GM23248 (cell line): ENCODE measurements at regions not wholly inside any gene's neighbourhood (a gene's known extent, or its start where the extent isn't known, plus 50 kb on each side); places are given as distances from the start of the nearest gene placed in this dataset.
A peak's percentile ranks its signal among the peaks of the same experiment; 100 is the strongest.

Experiments
- DNase-seq: peaks from one replicate; pipeline ENCODE4 v3.0.0-alpha.2; 2015
- H2AFZ ChIP-seq: fragments of 200-600 bp; sonication (generic); 2 replicates; pipeline ENCODE4 v1.6.1; 2016; ENCODE audit warnings: antibody characterized with exemption
- H3F3A ChIP-seq: fragments of 200-600 bp; sonication (generic); 2 replicates; pipeline ENCODE4 v1.6.1; 2016; ENCODE audit warnings: mild to moderate bottlenecking, antibody characterized with exemption, mixed run types; ENCODE audit not compliant: insufficient read depth
- H3K27ac ChIP-seq: fragments of 200-600 bp; sonication (generic); 2 replicates; pipeline ENCODE4 v1.5.1; 2016; ENCODE audit warnings: mild to moderate bottlenecking
- H3K27me3 ChIP-seq: fragments of 200-600 bp; sonication (generic); replicated peaks from 2 replicates; pipeline ENCODE4 v1.6.1; 2016; ENCODE audit warnings: mild to moderate bottlenecking; ENCODE audit not compliant: insufficient read depth
- H3K36me3 ChIP-seq: fragments of 200-600 bp; sonication (generic); 2 replicates; pipeline ENCODE4 v1.6.1; 2016; ENCODE audit warnings: low read depth, mild to moderate bottlenecking
- H3K4me1 ChIP-seq: fragments of 200-600 bp; sonication (generic); 2 replicates; pipeline ENCODE4 v1.6.1; 2016; ENCODE audit warnings: mild to moderate bottlenecking; ENCODE audit not compliant: insufficient read depth
- H3K4me2 ChIP-seq: fragments of 200-600 bp; sonication (generic); one replicate; pipeline ENCODE4 v1.6.1; 2016; ENCODE audit warnings: mild to moderate bottlenecking; ENCODE audit not compliant: unreplicated experiment
- H3K4me3 ChIP-seq: fragments of 200-600 bp; sonication (generic); 2 replicates; pipeline ENCODE4 v1.5.1; 2016; ENCODE audit warnings: mild to moderate bottlenecking
- H3K79me2 ChIP-seq: fragments of 200-600 bp; sonication (generic); 2 replicates; pipeline ENCODE4 v1.6.1; 2016; ENCODE audit warnings: mild to moderate bottlenecking; ENCODE audit not compliant: insufficient read depth
- H3K9ac ChIP-seq: fragments of 200-600 bp; sonication (generic); 2 replicates; pipeline ENCODE4 v1.6.1; 2016; ENCODE audit warnings: mild to moderate bottlenecking
- H3K9me2 ChIP-seq: fragments of 200-600 bp; sonication (generic); 2 replicates; pipeline ENCODE4 v1.6.1; 2016; ENCODE audit warnings: mixed run types, mild to moderate bottlenecking, moderate library complexity; ENCODE audit not compliant: insufficient read depth
- H3K9me3 ChIP-seq: fragments of 200-600 bp; sonication (generic); one replicate; pipeline ENCODE4 v1.6.1; 2017; ENCODE audit warnings: low read depth
- H4K20me1 ChIP-seq: fragments of 200-600 bp; sonication (generic); 2 replicates; pipeline ENCODE4 v1.6.0; 2016; ENCODE audit not compliant: insufficient read depth
- EZH2 ChIP-seq: fragments of 200-600 bp; sonication (generic); IDR thresholded peaks from 2 replicates; pipeline ENCODE4 v1.6.1; 2018; ENCODE audit warnings: antibody characterized with exemption, mild to moderate bottlenecking; ENCODE audit not compliant: insufficient read depth, poor library complexity, severe bottlenecking
- EZH2phosphoT487 ChIP-seq: fragments of 200-600 bp; sonication (generic); IDR thresholded peaks from 2 replicates; pipeline ENCODE4 v1.6.1; 2018; ENCODE audit warnings: antibody characterized with exemption, moderate library complexity, mild to moderate bottlenecking, low read depth; ENCODE audit not compliant: insufficient read depth
- WGBS, 2 experiments: methylation state at CpG; one replicate each; pipeline ENCODE4 v1.1.6; 2015 to 2017; ENCODE audit warnings: low lambda C conversion rate in 2 of 2, low coverage in 1 of 2; ENCODE audit errors: missing lambda C conversion rate in 2 of 2; 5-methylcytosine and 5-hydroxymethylcytosine counted together
- in situ Hi-C: fragments of 300-500 bp; cut with MboI; formaldehyde crosslinking; loops from 2 replicates; pipeline ENCODE4 v1.15.0; 2020

DNA sequence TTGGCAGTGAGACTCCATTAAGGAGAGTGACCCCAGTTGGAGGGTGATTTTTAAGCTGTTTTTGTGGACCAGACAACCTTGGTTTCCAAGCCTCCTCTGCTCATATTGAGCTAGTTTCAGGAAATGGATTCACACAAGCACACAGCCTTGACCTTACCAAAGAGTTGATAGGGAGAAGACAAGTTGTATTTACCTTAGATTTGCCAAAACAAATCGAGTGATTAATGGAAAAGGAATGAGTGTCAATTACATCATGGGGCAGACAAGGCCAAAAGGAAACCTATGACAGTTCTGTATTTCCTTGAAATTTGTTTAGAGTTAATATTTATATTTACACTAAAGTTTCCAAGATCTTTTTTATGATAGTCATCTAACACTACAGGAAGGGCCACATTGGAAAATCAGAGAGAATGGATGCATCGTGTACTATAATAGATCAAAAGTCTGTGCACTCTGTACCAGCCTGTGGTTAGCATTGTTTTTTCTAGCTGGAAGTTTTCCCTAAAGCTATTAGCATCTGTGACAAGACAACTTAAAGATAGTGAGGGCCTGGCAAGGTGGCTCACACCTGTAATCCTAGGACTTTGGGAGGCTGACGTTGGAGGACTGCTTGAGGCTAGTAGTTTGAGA, 86.0 kb upstream of the FER start:
- no peak overlapping the region for H3K4me3 ChIP-seq
- in situ Hi-C loops: no loop called here
- H3K9me3 ChIP-seq: no peaks in the 10 kb centered on the region
- H3F3A ChIP-seq: peaks cover 1% of the 10 kb centered on the region; the same call in 1 of the 2 replicates
- H3K27me3 ChIP-seq: no peaks in the 10 kb centered on the region; the same call in 1 of the 2 replicates
- H4K20me1 ChIP-seq: no peaks in the 10 kb centered on the region
- H3K27ac ChIP-seq: no peak overlapping the region
- TF ChIP-seq EZH2: no peak
- TF ChIP-seq EZH2phosphoT487: no peak
- H2AFZ ChIP-seq: no peak overlapping the region
- H3K79me2 ChIP-seq: no peaks in the 10 kb centered on the region
- no peak overlapping the region for H3K9ac ChIP-seq
- H3K9me2 ChIP-seq: no peaks in the 10 kb centered on the region
- DNase-seq: peak; percentile 24
- 76% methylated on average over 3 of the region's 3 CpGs for WGBS, 2 experiments
- H3K4me2 ChIP-seq: no peak overlapping the region
- H3K36me3 ChIP-seq: no peaks in the 10 kb centered on the region
- peaks cover 5% of the 10 kb centered on the region for H3K4me1 ChIP-seq

DNA sequence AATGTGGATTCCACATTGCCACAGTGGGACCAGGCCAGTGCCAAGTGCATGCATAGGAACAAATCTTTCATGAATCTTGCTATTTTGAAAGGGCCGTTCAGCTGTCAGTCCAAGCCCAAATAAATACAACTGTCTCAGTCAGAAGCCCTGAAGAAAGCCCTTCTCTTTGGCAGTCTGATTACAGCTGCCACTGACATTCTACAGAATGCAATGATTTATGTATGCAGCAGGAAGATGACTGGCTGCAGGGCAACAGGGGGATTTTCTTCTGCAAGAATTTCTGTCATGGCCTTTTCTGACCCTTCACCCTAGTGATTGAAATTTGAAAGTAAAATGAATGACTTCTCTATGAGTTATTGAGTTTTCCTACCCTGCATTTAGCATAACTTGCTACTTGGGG, 86.7 kb upstream of the FER start:
- no peak for TF ChIP-seq EZH2phosphoT487
- no peak for TF ChIP-seq EZH2
- H3K27ac ChIP-seq: no peak overlapping the region
- H3K79me2 ChIP-seq: no peaks in the 10 kb centered on the region
- H4K20me1 ChIP-seq: no peaks in the 10 kb centered on the region
- in situ Hi-C loops: no loop called here
- H3K4me1 ChIP-seq: peaks cover 11% of the 10 kb centered on the region
- no peaks in the 10 kb centered on the region for H3K9me3 ChIP-seq
- 61 to 62% methylated on average over 1 of the region's 1 CpG for WGBS, 2 experiments
- no peaks in the 10 kb centered on the region for H3K9me2 ChIP-seq
- H3K9ac ChIP-seq: no peak overlapping the region
- H3K4me3 ChIP-seq: no peak overlapping the region
- H3F3A ChIP-seq: peaks cover 7% of the 10 kb centered on the region; the same call in 1 of the 2 replicates
- no peak overlapping the region for H2AFZ ChIP-seq
- H3K27me3 ChIP-seq: no peaks in the 10 kb centered on the region; the same call in 1 of the 2 replicates
- no peak for DNase-seq
- H3K36me3 ChIP-seq: no peaks in the 10 kb centered on the region
- H3K4me2 ChIP-seq: no peak overlapping the region

DNA sequence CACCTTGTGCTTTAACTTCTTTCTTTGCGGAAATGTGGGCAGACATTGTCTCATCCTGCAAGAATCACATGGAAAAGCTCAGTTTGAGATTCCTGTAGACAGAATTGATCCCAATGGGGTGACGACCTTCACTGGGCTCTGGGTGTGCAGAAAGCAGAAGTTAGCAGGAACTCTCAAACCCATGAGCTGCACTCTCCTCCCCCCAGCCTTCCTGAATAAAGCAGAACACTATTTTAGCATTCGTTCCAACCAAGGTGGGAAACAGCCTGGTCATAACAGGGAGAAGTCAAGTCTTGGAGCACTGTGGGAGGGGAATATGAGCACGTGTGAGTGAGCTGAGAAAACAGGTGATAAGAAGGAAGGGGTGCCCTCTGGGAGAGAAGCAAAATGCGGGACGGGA, 87.4 kb upstream of the FER start:
- Histone ChIP-seq H3K79me2 (no peaks in the 10 kb centered on the region), H3K9ac (no peak overlapping the region), H3K9me3 (no peaks in the 10 kb centered on the region), H3F3A (peaks cover 7% of the 10 kb centered on the region; the same call in 1 of the 2 replicates), H3K27me3 (no peaks in the 10 kb centered on the region; the same call in 1 of the 2 replicates), H3K4me2 (no peak overlapping the region), H3K9me2 (no peaks in the 10 kb centered on the region), H3K4me3 (no peak overlapping the region), H2AFZ (no peak overlapping the region), H3K4me1 (peaks cover 17% of the 10 kb centered on the region), H4K20me1 (no peaks in the 10 kb centered on the region), H3K27ac (no peak overlapping the region), H3K36me3 (no peaks in the 10 kb centered on the region)
- TF ChIP-seq EZH2 (no peak), EZH2phosphoT487 (no peak)
- in situ Hi-C loops: no loop called here
- 80 to 82% methylated on average over 4 to 6 of the region's 6 CpGs for WGBS, 2 experiments
- DNase-seq: no peak

DNA sequence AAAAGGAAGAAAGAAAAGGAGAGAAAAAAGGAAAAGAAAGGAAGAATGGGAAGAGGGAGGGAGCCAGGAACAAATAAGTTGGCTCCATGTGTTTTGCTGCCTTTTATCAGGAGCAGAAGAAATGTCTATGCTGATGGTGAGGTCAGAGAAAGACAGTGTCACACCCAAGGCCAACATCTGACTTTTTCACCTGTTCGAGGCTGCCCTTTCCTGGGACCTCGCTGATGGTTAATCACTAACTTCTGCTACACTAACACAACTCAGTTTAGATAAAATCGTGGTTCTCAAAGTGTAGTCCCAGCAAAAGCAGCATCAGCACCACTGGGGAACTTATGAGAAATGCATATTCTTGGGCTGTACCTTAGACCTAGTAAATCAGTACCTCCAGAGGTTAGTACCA, 88.2 kb upstream of the FER start:
- peaks cover 7% of the 10 kb centered on the region; the same call in 1 of the 2 replicates for H3F3A ChIP-seq
- no peaks in the 10 kb centered on the region for H3K36me3 ChIP-seq
- H3K27me3 ChIP-seq: no peaks in the 10 kb centered on the region; the same call in 1 of the 2 replicates
- H4K20me1 ChIP-seq: no peaks in the 10 kb centered on the region
- no peak overlapping the region for H3K27ac ChIP-seq
- no peak overlapping the region for H3K4me3 ChIP-seq
- no peak overlapping the region for H2AFZ ChIP-seq
- DNase-seq: no peak
- peaks cover 23% of the 10 kb centered on the region for H3K4me1 ChIP-seq
- no peak overlapping the region for H3K9ac ChIP-seq
- H3K79me2 ChIP-seq: no peaks in the 10 kb centered on the region
- H3K4me2 ChIP-seq: no peak overlapping the region
- H3K9me3 ChIP-seq: no peaks in the 10 kb centered on the region
- in situ Hi-C loops: no loop called here
- WGBS, 2 experiments: 83 to 85% methylated on average over 3 of the region's 3 CpGs
- no peaks in the 10 kb centered on the region for H3K9me2 ChIP-seq
- TF ChIP-seq EZH2 (no peak), EZH2phosphoT487 (no peak)
